ENCODE measurements at regions not wholly inside any gene's neighbourhood (a gene's known extent, or its start where the extent isn't known, plus 50 kb on each side); places are given as distances from the start of the nearest gene placed in this dataset.

DNA sequence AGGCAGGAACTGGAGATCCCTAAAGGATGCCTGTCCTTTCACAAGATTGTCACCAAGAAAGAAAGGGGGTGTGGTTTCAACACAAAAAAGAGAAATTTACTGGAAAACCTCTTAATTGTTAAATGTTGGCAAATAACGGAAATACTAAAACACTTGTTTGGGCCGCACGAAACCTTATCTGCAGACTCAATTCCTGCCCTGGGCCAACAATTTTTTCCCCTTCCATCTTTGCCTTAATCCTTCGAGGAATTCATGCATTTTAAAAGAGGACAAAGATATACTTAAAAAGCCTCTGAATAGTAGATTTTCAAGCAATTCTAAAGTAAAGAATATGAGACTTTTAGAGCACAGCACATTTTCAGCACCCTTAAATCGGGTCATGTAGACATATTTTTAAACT lies 366.2 kb downstream of the DUSP6 start:
- no peak for DNase-seq

DNA sequence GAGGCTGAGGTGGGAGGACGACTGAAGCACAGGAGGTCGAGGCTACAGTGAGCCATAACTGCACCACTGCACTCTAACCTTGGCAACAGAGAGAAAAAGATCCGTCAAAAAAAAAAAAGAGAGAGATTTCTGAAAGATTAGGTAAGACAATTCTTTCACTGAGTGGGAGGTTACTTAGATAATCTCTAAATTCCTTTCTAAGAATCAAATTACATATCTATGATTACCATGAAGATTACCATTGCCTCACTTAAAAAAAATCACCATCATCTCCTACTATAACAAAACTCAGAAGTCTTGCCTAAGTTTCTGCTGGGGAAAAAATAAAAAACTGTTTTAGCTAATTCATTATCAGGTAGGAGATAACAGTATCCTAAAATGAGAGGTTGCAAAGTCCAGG lies 366.7 kb downstream of the DUSP6 start:
- no peak for DNase-seq

DNA sequence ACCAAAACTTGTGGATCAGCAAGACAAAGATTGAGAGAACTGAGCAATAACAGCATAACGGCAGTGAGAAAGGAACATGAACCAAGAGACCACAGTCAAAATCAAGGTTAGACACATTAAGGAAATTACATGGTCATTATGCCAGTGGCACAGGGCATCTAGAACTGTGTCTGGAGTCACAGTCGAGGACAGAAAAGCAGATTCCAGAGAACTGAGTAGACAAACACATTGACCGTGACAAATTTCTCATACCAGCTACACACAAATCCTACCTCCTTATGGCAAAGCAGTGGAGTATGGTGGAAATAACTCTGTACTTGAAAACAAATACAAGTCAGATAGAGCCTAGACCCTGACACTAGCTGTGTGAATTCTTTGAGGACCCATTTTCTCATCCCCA lies 367.3 kb downstream of the DUSP6 start:
- no peak for DNase-seq

DNA sequence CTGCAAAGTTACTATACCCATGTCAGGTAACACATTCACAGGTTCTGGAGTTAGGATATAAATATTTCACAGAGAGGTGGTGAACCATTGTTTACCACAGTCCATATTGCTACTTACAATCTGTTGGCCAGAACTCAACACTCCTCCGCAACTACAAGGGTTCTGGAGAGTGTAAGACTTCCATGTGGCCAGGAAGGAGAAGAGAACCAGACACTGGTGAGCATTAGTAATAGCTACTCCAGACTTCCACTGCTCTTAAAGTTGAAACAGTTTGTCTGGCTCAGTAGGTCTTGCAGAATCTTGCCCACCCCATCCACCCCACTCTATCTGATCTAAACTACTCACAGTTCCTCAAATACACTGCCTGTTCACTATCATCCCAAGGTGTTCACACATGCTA lies 369.6 kb downstream of the DUSP6 start:
- no peak for DNase-seq

DNA sequence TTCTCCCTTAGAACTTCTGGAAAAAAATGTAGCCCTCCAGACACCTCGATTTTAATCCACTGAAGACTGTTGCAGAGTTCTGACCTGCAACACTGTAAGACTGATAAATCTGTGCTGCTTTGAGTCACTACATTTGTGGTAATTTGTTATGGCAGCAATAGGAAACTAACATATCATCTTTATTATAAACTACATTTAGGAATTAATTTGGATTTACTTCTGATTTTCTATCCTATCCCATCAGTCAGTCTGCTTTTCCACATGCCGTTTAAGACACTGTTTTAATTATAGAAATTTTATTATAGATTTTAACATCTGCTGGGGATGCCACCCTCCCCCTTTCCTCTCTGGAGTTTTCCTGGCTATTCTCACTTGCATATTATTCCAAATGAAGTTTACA lies 375.2 kb downstream of the DUSP6 start:
- DNase-seq: no peak

DNA sequence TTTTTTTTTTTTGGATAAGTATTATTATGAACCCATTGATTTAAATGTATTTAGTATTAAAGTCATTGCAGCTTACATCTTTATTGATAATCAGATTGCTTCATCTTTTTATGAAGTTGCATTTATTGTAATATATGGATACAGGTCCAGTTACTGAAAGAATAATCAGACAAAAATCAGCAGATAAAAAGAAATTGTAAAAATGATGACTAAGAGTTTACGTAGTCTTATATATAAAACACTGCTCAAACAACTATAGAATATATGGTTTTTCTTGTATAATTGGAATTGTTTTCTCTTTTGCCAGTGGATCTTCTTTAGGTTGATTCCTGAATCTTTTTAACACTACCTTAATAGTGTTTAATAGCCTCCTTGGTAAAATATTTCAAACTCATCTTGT lies 378.3 kb downstream of the DUSP6 start:
- no peak for DNase-seq

DNA sequence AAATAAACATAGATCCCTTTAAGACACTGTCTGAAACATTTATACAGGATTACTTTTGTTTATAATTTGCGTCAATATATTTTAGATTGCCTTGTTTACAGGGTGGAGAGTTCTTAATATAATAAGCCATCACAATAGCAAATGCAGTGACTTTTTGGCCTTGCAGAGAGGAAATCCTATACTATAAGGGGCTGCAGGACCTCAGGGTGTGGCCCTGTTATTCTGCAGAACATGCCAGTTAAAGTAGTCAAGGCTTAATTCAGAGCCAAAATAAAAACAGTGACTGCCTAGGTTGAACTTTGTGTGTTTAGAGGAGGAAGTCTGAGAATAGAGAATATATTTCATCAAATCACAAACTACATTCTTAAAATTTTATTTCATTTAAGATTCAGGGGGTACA lies 381.6 kb downstream of the DUSP6 start:
- DNase-seq: no peak

DNA sequence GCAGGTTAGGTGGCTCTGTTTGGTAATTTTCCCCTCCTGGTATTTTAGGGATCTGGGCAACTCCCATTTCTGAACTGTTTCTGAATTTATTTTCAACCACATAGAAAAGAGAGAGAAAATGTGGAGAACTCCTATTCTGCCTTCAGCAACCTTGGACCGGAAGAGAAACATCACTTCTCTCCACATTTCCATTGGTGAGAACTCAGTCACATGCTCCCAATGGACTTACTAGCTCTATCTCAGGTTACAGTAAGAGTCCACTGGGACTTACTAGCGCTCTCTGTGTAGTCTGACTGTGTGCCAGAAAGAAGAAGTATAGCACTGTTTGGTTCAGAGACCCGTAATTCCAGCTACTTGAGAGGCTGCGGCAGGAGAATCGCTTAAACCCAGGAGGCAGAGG lies 383.2 kb downstream of the DUSP6 start:
- no peak for DNase-seq

DNA sequence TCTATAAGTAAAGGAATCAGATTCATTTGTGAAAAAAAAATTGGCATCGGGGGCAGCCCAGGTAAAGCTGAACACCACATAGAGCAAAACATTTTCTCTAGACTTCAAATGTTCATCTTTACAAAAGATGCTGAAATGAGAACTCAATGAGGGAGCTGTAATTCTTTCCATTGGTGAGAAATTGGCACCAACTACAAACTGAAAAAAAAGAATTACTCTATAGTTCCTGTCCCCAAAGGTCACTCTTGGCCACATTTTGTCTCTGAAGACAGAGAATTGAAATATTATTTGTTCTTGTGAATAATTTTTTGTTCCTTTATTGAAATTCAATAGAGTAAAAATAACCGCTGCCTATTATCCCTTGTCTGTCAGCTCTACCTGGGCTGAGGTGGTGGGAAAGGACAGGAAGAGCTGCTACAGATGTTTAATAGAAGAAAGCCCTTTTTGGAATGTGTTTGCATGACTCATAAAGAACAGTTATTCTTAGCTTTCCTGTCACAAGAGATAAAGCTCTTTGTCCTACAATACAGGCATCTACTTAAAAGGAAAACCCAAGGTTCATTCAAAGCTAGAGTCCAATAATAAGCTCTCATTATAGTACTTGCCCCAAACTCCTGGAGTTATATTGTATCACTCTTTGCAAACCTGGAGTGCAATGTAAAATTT lies 380.1 kb upstream of the KITLG start:
- DNase-seq: no peak

DNA sequence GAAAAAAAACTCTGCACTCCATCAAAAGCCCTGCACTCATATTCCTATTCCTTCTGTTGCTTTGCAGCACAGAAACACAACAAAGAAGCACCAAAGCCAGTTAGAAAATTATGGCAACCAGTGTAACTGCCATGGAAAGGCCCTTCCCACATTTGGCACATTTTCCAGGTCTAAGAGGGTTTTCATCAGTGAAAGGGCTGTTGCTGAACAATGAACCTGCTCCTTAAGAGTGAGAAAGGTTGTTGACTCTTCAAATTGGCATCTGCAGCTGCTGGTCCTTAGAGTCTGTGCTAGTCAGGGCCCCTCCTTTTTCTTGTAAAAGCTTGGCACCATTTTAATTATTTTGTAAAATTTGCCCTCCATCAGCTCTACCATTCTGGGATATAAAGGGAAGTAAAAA lies 378.7 kb upstream of the KITLG start:
- DNase-seq: no peak

DNA sequence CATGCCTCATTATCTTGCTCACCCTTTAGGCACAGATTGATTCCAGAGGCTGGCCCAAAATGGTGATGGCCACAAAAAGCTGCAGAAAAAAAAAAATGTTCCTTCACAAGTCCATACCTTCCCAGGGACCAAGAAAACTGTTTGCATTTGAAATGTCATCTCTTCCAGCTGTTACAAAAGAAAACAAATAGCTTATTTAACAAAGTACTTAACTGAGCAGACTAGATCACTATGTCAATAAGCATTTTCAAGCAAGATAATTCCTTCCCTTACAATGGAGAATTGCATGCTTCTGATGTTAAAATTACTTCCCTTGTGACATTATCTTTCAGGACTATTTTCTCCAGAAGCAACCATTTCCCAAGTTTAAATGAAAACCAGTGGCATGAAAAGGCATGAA lies 377.9 kb upstream of the KITLG start:
- DNase-seq: no peak

DNA sequence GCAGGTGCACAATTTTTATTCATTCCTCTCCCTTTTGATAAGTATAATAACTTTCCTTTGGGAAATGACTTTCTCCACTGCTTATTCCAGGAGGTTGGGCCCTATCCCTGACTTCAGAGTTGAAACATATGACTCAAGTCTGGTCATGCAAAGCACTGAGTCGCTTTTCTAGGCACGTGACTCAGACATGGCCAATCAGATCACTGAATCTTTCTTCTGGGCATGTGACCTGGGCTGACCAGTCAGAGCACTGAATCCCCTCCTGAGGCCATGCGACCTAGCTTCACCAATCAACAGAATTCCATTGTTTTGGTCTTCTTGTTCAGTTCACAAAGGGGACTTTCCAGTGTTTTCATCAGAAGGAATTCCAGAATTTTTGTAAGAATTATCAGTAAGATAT lies 377.1 kb upstream of the KITLG start:
- DNase-seq: no peak

DNA sequence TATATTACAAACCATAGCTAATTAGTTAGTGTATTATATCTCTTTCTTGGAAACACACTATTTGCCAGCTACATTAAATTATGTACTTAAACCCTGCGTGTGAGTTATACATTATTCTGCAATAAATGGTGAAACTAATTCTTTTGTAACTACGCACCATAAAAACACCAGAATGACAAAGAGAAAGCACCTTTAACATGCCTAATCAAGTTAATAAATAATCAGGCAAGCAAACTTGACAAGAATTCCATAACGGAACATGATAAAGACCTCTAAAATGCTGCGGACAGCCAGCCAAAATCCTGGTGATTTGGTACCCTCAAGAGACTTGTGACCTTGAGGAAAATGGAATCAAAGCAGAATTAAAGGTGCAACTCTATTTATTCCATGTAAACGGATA lies 375.3 kb upstream of the KITLG start:
- no peak for DNase-seq

DNA sequence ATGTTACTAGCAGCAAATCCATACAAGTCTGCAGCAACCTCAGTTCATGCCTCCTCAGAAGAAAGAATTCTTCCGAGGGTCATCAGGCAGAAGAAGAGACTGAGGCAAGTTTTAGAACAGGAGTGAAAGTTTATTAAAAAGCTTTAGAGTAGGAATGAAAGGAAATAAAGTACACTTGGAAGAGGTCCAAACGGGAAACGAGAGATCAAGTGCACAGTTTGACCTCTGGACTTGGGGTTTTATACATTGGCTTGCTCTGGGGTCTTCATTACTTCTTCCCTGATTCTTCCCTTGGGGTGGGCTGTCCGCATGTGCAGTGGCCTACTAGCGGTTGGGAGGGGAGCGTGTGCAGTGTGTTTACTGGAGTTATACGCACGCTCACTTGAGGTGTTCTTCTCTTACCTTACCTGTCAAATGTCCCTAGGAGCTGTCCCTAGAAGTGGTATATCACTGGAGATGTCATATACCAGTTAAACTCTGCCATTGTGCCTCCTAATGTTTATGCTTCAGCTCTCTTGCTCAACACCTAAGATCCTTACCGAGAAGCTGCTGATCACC lies 372.8 kb upstream of the KITLG start:
- no peak for DNase-seq

DNA sequence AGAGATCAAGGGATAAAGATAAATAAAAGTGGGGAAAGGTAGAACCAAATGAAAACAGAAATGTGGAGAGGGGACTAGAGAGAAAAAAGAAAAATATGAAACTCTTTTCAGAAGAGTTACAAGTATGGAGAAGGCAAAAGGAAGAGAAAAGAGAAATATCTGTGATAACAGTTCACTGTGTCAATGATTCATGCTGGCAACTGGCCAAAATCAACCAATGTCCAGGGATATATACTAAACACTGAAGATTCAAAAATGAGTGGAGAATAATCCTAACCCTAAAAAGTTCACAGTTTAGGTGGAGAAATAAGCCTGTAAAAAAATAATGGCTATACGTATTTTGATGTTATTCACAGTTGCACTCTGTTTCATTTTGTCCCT lies 372.3 kb upstream of the KITLG start:
- no peak for DNase-seq

DNA sequence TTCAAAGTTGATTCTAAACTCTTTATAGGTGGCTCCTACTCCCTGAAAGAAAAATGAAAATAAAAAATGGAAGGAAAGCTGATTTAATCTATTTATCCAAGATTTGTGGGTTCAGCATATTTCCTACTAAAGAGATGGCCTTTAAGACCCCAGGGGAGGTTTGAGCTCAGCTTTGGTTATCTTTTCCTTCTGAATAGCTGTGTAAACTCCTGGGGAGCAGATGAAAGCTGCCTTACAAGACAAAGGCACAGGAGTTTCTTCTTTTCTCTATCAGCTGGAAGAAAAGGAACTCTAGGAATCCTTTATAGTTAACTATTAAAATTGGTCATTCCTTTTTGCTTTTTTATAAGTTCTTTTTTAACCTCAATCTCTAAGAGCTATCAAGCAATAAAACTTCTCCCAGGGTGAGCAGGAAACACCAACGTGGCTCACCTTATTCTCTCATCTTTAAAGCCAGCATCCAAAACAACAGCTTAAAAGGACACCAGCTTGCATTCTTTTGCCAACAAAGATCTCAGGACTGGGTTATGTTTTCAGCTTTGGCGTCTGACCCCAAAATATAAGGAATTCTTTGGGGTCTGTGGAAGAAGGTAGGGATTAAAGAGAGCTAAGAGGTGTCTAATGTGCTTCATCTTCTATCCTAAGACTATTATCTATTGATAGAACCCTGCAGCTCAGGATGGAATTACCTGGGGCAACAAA lies 371.7 kb upstream of the KITLG start:
- no peak for DNase-seq

DNA sequence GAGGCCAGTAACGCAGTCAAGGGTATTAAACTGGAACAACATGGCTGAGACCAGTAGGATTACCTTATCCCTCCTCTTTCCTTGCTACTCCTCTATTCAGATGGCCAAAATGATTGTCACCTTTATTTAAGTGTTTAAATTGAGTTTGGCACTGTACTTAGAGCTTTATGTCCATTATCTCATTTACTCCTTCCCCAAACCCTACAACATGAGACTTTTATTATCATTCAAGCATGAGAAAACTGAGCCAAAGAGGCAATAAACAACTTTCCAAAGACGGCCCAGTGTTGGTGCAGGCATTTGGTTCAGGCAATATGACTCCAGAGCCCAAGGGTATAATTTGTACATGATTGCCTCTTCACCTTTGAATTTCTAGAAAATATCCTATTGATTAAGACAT lies 370.9 kb upstream of the KITLG start:
- no peak for DNase-seq

DNA sequence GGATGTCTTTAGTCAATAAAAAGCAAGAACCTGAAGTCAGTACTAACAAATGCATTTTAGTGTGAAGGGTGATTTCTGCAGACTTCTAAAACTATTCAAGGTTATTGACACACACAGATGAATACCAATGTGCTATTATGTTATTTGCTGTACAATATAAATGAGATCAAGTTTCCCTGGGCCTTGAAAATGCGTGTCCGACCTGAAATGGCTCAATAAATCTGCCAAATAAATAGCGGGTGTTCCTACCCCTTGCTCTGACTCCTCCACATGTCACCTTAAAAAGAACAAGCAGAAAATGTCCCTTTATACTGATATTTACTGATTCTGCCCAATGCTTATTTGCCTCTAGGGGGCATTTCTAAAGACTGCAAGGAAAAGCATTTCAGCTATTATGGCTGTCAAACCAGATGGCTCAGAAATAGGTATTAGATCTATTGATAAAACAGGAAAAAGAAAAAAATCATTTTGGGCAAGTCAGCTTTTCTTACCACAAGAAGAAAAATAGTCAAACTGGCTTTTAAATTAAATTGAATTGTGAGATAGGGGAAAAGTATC lies 367.3 kb upstream of the KITLG start:
- DNase-seq: no peak

DNA sequence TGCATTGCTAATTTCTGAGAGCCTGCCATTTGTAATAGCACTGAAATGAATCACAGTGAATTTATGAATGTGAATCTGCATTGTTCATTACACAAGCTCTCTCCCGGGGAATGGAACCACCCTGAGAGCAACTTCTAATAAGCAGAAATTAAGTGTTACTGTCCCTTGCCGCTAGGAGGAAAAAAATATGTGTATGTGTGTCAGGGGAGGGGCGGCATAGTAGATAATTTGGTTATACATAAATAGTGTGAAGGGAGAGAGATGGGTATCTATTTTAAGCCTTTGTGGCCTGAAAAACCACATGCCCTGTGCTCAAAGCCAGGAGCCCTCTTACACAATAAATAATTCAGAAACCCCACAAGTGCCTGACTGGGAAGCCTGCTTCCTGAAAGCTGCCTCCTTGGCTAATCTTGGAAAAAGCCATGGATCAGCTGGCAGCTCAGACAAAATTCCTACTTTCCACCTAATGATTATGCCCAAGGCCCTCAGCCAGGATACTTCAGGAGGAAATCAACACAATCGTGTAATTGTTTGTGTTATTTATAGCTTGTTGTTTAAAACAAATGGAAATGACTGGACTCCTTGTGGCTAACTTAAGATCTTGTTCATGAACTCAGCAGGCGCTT lies 366.2 kb upstream of the KITLG start:
- peak; percentile 31 for DNase-seq

DNA sequence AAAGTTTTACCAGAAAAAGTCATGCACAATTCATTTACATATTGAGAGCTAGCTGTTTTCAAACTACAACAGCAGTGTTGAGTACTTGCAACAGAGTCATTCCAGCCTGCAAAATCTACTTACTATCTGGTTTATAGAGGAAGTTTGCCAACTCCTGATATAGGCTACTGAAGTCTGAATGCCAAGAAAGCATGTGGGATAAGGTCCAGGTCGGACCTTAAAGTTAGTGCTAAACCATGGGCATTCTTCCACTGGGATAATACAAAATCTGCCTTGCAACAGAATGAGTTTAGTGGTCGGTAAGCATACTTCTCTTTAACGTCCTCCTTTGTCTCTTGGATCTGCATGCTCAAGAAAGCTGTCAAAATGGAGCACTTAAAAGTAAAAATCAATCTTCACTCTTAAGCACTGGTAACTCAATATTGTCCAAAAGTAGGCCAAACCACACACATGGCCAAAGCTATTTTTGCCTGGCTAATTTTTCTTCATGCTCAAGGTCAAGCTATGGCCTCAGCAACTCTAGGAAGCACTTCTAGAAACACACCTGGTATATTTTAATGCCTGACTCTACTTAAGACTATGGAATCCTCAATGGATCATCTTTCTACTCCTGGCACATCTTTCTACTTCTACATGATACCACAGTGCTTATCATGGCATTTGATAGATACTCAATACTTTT lies 364.9 kb upstream of the KITLG start:
- DNase-seq: no peak

DNA sequence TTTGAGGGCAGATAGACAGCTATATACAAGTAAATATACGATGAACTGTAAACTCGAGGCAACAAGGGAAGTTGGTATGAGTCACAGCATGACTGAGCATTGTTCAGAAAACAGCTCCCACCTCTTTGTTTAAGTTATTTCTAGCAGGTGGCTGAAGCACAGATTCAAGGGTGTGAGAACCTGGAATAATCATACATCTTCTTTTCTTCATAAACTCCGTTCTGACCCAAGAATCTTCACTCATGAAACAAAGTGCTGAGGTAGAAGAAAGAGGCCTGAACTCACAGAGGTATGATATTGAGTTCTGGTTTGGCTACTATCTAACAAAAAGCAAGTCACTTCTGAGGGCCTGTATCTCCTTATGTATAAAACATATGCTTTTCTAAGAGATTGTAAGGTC lies 364.1 kb upstream of the KITLG start:
- DNase-seq: no peak

DNA sequence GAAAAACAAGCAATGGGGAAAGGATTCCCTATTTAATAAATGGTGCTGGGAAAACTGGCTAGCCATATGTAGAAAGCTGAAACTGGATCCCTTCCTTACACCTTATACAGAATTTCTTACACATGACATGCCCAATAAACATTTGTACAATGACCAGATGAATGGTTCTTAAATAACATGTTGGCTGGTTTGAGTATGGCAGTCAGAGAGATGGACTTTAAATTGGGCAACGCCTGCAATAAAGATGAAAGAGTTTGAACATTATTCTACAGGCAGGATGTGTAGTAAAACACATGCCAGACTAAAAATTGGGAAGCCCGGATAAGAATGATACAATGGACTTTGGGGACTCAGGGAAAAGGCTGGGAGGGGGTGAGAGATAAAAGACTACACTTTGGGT lies 360.6 kb upstream of the KITLG start:
- no peak for DNase-seq

DNA sequence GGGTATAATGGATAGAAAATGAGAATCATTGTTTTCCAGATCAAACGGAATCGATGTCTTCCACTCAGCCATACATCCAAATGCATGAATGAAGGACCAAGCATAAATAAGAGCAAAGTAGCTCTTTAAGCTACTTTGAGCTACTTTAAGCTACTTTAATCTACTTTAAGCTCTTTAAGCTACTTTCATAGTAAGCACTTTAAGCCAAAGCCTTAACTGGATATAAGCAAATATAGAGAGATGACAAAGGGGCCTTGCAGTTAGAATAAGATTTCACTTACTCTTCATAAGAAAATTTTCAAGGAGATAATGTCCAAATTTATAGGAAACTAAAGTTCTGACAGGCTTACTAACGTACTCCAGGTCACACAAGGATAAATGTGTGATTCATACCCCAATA lies 355.6 kb upstream of the KITLG start:
- no peak for DNase-seq

Data from femur (tissue), 1 donor.